ENCODE measurements at regions not wholly inside any gene's neighbourhood (a gene's known extent, or its start where the extent isn't known, plus 50 kb on each side); places are given as distances from the start of the nearest gene placed in this dataset.
"Not testable (repeated sequence)": the region's sequence is repeated elsewhere in the genome, so short reads cannot be mapped to it uniquely, and the experiment has no call there.

- POLR2A ChIA-PET, result no interaction called here
- CTCF ChIA-PET, result no interaction called here
- H3K36me3 ChIP-seq (ENCODE audit: control insufficient read depth, insufficient read depth, low read length), result no peaks in the 10 kb centered on the region
- H3K27me3 ChIP-seq (ENCODE audit: control insufficient read depth, insufficient read depth, low read length), result no peaks in the 10 kb centered on the region
- DNase-seq (ENCODE audit: low read depth), result no peak
- TF ChIP-seq CTCF (IDR thresholded peaks at IDR 0.05; ENCODE audit: insufficient read depth, low read depth, low read length), result no peak
- no peak overlapping the region for H3K4me3 ChIP-seq (ENCODE audit: low read depth, low read length)
These were observed 75.3 kb upstream of the TGFBR2 start for GRCh38 chr3:30531017-30531570.

GRCh38 chr3:30535525-30535924, 70.9 kb upstream of the TGFBR2 start:
- CTCF ChIA-PET, result no interaction called here
- no peak for TF ChIP-seq CTCF (IDR thresholded peaks at IDR 0.05; ENCODE audit: insufficient read depth, low read depth, low read length)
- POLR2A ChIA-PET, result no interaction called here
- DNase-seq (ENCODE audit: low read depth), result no peak
- Histone ChIP-seq H3K27me3 (ENCODE audit: control insufficient read depth, insufficient read depth, low read length) (no peaks in the 10 kb centered on the region), H3K36me3 (ENCODE audit: control insufficient read depth, insufficient read depth, low read length) (no peaks in the 10 kb centered on the region), H3K4me3 (ENCODE audit: low read depth, low read length) (no peak overlapping the region)

- Histone ChIP-seq H3K4me3 (ENCODE audit: low read depth, low read length) (no peak overlapping the region), H3K36me3 (ENCODE audit: control insufficient read depth, insufficient read depth, low read length) (no peaks in the 10 kb centered on the region), H3K27me3 (ENCODE audit: control insufficient read depth, insufficient read depth, low read length) (no peaks in the 10 kb centered on the region)
- ChIA-PET CTCF (no interaction called here), POLR2A (no interaction called here)
- no peak for TF ChIP-seq CTCF (IDR thresholded peaks at IDR 0.05; ENCODE audit: insufficient read depth, low read depth, low read length)
- DNase-seq (ENCODE audit: low read depth), result peak; percentile 67
These were observed 67.6 kb upstream of the TGFBR2 start for GRCh38 chr3:30538791-30539190.

DNA sequence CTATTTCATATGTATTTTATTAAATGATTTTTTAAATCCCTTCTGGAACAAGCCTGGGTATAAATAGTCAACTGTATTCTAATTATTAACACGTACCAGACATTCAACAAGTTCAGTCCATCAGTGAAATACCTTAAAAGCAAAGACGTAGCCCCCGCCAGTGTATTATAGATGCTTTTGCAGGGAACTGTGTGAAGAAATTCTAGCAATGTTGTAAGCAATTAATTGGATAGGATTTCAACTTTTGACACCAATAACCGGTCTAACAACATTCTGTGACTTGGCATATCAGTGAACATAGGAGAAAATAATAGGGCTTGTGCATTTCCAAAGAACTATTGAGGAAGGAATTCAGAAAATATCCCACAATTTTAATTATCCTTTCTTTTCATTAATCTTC, 67.2 kb upstream of the TGFBR2 start:
- no peaks in the 10 kb centered on the region for H3K27me3 ChIP-seq (ENCODE audit: control insufficient read depth, insufficient read depth, low read length)
- TF ChIP-seq CTCF (IDR thresholded peaks at IDR 0.05; ENCODE audit: insufficient read depth, low read depth, low read length), result no peak
- H3K4me3 ChIP-seq (ENCODE audit: low read depth, low read length), result no peak overlapping the region
- H3K36me3 ChIP-seq (ENCODE audit: control insufficient read depth, insufficient read depth, low read length), result no peaks in the 10 kb centered on the region
- ChIA-PET POLR2A (no interaction called here), CTCF (no interaction called here)
- DNase-seq (ENCODE audit: low read depth), result no peak

- CTCF ChIA-PET, result no interaction called here
- Histone ChIP-seq H3K4me3 (ENCODE audit: low read depth, low read length) (no peak overlapping the region), H3K27me3 (ENCODE audit: control insufficient read depth, insufficient read depth, low read length) (no peaks in the 10 kb centered on the region), H3K36me3 (ENCODE audit: control insufficient read depth, insufficient read depth, low read length) (no peaks in the 10 kb centered on the region)
- TF ChIP-seq CTCF (IDR thresholded peaks at IDR 0.05; ENCODE audit: insufficient read depth, low read depth, low read length), result no peak
- DNase-seq (ENCODE audit: low read depth), result no peak
- POLR2A ChIA-PET, result no interaction called here
These were observed 66.6 kb upstream of the TGFBR2 start for GRCh38 chr3:30539772-30540171.

DNA sequence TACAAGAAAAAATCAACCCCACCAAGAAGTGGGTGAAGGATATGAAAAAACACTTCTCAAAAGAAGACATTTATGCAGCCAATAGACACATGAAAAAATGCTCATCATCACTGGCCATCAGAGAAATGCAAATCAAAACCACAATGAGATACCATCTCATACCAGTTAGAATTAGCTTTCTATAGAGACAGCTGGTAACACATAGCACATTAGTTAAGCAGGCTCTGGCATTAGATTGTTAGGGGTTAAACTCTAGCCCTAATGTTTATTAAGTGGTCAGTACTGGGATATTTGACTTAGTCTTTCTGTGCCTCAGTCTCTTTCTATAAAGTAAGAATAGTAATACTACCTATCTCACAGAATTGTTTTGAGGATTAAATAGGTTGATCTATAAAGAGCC, 65.2 kb upstream of the TGFBR2 start:
- POLR2A ChIA-PET; H3K4me3 ChIP-seq (ENCODE audit: low read depth, low read length); CTCF ChIA-PET; DNase-seq (ENCODE audit: low read depth); H3K27me3 ChIP-seq (ENCODE audit: control insufficient read depth, insufficient read depth, low read length); H3K36me3 ChIP-seq (ENCODE audit: control insufficient read depth, insufficient read depth, low read length): not testable (repeated sequence)
